ENCODE measurements at regions not wholly inside any gene's neighbourhood (a gene's known extent, or its start where the extent isn't known, plus 50 kb on each side); places are given as distances from the start of the nearest gene placed in this dataset.
"Not testable (repeated sequence)": the region's sequence is repeated elsewhere in the genome, so short reads cannot be mapped to it uniquely, and the experiment has no call there.

DNA sequence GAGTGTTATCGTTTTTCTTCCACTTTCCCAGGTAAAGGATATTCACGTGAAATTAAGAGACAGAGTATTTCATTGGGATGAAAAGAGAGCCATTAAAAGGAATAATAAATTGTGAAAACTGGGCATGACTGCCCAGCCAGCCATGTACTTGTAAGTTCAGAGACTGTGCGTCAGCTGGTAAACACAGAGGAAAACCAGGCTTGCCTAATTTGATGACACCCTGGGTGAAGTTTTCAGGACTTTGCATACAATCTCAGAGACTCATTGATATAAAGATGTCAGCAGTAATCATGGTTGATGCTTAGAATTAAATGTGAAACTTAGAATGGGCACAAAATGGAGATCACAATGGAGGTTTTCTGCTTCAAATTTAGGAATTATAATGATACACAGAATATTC lies 153.5 kb upstream of the ZEB2 start:
- no peak for DNase-seq

DNA sequence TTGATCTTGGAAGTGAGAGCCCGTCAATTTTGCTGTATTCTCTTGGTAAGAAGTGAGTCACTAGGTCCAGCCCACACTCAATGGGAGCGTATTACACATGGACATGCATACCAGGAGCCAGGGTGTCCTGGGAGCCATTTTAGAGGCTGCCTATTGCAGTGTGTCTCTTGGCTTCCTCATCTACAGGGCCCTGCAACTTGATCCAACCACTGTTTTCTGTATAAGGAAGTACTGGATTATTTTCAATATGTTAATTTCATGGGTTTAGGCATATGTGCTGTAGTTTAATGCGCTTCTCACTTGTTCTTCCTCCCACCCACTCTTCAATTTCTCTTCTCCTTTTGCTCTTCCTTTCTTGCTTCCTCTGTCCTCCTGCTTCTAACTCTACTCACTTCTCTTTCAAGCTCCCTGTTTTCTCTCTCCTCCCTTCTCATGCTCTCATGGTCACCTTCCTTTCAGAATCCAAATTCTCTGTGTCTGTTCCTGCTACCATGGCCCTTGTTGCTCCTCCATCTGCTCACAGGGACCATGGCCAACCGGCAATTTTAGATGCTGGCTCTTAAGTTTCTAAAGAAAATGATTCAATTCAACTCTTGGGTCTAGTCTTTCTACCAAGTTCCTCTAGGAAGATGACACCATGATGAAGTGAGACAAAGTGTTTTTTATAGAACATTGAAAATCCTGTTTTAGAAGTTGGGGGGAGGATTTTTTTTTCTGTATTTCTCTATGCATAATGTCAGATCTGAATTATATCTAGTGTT lies 152.0 kb upstream of the ZEB2 start:
- no peak for DNase-seq

DNA sequence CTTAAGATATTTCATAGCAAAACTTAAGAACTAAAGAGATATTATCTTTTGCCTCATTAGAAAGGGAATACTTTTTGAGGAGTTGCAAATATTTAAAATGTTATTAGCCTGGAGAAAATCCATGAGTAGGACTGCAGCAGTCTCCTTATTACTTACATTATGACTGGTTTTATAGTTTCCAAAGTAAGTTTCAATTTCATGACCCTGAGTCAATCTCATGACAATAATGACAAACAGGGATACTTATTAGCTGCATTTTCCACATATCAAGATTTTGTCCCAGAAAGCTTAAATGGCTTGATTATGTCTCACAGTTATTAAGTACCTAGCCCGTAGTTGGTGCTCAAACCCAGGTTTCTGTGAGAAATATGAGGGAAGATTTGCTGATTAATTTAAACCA lies 150.8 kb upstream of the ZEB2 start:
- no peak for DNase-seq

DNA sequence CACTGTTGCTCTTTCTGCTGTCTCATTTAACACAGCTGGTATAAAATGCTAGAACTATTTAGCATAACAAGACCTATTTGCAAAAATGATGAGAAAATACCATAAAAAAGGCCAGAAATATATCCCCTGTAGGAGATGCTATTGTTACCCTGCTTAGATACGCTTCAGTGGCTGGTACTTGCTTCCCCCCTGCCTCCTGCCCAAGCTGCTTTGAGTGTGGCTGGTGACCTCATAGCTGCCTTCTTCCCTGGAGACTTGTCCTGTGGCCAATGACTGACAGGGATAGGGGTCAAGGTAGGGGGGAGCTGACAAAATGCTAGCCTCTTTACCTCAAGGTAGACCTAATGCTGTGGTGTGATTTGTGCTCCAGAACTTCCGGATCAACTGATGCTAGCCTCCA lies 150.2 kb upstream of the ZEB2 start:
- no peak for DNase-seq

DNA sequence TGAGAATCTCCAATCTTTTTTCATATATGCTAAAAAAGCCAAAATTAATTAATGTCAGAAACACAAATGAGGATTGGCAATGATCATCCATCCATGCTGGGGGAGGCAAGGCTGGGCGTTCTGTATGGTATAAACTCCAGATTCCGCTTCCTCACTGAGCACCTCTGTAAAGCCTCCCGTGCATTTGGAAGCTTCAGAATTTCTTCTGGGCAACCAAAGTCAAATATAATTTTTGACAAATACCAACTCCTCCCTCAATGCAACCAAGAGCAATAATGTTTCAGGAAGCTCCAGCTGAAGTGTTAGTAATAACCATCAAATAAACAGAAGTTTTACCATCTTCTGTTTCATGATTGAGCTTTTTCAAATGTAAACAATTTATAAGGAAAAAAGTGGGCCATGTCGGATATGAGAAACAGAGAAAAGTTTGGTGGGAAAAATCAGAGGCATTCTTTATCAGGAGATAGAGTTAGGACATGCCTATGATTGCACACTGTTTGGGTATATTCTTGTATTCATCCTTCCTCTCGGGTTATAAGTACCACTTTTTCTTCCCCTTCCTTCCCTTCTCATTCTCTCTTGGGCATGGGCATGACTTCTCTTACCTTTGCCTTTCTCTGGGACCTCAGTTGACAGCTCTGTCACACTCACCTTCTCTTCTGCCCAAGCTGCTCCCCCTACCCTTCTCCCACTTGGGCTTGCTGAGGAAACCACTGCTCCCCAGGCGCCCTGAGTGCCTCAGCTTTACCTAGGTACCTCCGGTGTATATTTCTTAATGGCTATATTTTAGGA lies 149.5 kb upstream of the ZEB2 start:
- DNase-seq = no peak

DNA sequence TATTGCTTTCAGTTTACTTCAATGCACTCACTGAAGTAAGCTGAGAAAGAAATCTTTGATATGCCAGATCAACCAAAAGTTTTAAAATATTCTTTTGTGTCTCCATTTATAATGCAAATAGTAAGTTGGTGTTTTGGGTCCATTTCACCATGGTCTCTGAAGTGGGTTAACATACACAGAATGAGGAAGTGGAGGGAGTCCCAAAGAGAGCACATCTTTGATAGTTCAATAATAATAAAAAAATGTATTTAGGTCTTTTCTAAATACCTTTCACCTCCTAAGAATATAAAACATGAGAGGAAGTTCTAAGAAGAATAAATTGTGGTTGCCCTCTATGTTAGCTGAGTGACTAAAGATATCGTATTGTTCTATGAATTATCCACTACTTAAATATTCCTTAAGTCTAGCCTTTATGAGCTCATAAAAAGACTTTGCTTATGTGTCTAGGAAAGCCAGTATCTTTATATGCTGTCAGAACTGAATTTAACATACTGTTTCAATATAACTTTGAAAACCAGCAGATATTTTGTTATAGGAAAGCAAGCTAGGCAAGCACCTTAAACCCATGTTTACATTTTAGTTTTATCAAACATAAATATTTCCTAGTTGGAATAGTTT lies 148.7 kb upstream of the ZEB2 start:
- no peak for DNase-seq

DNA sequence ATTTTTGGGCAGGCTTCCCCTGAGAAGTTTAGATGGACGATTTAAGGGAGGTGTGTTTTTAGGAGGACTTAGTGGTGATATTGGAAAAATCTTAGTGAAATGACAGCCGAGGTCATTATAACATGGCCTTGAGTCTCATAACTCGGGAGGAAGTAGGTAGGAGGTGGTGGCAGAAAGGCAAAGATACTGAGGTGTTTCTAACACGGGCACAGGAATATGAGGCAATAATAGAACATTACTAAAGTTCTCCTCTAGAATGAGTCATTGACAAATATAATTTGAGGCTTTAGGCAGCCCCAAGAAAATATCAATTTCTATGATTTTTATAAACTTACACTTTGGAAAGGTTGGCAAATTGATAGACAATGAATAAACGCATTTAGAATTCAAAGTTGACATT lies 146.1 kb upstream of the ZEB2 start:
- no peak for DNase-seq

DNA sequence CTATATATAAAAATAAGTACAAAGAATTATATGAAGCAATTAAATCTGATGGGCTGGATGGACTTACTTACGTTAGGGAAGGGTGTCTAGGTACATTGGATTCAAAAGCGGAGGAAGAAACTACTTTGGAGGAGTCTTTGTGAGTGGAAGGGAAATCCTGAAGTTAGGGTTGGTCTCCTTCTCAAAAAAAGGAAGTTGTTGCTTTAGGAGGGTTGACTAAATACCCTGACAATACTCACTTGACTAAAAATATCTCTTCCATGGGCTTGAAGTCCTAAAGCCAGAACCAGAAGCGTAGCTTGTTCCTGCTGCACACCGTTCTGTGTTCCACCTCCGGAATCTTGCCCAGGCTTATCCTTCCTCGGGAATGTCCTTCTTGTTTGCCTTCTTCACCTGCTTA lies 143.3 kb upstream of the ZEB2 start:
- no peak for DNase-seq

DNA sequence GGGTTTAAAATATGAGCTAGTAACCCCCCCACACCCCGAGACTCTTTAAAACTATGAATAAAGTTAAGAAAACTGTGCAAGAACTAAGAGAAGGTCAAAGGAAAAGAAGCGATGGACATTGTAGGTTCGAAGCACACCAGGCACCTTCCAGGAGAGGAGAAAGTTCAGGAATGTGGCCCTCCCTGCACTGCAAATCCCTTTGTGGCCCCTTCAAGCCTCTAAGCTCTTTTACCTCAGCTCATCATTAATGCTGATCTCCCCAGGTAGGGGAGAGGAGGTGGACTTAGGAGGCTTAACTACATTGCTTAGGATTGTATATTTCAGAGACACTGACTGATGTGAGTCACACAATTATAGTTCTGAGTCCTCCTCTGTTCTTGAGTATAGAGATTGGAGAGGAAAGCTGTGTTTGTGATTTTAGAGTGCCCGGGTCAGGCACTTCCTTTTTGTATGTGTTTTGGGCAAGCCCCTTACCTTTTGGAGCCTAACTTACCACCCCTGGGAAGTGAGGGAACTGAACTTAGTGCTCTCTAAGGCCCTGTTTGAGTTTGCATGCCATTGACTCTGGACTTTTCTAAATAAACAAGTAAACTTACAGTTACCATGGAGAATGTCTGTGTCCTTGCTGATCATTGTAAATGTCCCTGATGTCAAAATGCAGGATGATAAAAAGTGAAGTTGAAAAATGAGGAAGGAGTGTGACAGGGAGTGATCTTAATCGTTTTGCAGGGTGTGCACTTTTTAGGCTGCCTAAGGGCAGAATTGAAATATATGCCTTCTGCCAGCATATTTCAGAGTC lies 140.8 kb upstream of the ZEB2 start:
- no peak for DNase-seq

DNA sequence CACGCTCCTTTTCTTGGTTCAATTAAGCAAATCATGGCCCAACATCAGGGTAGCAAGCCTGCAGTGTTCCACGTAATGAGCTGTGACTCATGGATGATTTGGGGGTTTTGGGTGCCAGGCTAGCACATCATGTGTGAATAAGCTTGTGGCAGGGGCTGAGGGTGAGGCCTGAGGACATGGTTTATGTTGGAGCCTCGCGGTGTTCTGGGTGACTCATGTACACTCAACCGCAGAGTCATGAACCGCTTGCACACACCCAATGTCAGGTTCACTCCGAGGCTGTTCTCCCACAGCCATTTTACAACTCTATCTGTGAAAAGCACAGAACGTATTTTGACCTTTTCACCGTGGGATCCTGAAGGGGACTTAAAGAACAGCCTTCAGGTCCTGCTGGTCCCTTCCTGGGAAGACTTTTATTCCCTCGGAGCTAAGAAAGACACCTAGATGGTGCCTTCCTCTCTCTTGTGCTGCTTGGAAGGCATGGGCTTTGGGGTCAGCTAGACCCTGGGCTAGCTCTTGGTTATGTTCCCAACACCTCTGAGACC lies 139.9 kb upstream of the ZEB2 start:
- DNase-seq = no peak

DNA sequence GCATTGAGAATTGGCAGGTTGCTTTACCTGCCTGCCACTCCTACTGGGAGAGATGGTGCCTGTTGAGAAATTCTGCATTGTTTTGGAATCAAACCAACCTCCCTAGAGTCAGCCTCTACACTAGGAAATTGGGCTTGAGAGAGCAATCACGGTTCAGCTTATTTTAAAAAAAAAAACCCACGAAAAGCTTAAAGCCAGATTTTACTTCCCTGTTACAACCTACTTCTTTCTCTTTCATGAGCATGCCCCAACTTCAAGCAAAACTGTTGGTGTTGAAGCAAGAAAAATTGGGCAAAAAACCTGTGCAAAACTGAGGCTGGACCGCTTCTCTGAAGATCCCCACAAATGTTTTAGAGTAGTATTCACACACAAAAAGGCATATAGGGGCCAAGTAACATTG lies 134.6 kb upstream of the ZEB2 start:
- DNase-seq = no peak

DNA sequence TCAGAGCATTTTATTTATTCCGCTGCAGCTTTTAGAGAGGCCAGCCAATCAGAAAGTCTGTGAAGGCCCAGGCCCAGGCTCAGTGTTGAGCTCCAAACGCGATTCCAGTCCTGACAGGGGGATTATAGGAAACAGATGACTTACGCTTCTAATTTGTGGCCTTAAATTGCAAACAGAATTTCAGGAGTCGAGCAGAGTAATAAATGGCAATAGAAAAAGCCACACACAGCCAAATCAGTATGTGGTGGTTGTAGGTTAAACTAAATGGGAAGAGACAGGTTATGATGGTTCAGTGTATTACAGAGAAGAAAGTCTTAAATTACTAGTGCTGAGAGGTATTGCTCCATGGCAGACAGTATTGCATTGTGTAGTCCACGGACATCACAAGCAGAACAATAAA lies 131.0 kb upstream of the ZEB2 start:
- DNase-seq = no peak

DNA sequence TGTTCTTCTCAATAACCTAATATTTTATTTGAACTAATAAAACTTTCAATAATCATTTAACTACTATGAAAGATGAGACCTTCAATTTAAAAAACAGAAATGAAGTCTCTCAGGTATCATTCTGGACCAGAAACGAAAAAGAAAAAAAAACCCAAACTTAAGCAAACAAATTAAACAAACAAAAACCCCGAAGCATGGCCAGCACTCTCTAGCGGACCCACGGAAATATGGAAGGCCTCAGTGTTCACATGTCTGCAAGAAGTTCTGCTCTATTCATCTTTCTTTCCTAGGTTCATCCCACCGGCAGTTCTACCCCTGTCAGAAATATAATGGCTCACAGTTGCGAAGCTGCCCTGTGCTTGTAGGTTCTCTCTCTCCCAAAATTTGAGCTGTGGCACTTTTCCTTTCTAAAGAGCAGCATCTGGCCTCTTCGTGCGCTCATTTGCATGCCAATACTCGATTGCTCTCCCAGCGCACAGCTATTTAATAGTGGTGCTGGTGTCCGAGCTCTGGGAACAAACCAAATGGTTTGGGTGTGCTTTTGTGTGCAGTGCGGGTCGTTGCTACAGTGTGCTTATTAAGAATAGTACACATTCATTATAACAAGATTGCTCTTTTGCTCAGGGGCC lies 129.0 kb upstream of the ZEB2 start:
- no peak for DNase-seq

DNA sequence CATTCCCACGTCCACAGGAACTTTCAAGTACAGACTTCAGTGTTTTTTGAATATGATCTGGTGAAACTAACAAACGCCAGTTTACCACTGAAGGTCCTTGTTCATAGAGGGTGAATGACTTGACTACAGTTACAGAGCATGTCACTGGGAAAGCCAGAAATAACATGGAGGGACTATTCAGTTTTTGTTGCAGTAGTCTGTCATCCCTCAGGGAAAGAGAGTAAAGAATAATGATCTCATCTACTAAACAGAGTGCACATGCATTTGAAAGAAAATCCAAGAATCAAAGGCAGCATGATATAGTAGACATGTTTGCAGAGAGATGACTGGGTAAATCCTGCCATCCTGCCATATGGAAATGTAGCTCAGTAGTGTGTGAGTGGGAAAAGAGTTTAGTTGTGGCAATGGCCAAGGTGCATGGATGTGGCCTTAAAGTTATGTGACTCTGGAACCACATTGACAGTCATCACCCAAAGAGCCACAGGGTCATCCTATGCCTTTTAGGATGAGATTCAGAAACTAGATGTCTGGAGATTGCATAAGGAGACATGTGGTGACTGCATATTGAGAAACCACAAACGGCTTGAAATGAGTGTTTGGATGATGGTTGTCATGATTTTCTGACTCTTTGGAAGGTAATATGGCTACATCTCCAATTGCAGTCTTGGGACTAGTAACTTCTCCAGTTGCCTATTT lies 125.3 kb upstream of the ZEB2 start:
- no peak for DNase-seq

DNA sequence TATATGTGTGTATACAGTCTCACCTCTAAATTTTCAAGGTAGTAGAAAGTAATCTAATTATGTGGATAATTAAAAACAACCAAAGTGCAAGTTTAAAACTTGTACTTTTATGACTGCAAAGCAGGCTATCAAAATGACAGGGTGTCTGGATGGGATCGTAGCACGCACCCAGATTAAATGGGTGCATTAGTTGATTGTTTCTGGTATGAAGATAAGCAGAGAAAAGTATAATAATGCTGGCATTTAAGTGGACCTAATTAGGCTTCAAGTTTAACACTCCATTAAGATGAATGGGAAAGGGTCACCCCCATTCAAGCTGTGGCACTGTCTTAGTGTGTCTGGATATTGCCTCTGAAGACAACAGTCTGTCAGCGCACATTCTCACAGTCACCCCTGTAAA lies 124.6 kb upstream of the ZEB2 start:
- DNase-seq = no peak

DNA sequence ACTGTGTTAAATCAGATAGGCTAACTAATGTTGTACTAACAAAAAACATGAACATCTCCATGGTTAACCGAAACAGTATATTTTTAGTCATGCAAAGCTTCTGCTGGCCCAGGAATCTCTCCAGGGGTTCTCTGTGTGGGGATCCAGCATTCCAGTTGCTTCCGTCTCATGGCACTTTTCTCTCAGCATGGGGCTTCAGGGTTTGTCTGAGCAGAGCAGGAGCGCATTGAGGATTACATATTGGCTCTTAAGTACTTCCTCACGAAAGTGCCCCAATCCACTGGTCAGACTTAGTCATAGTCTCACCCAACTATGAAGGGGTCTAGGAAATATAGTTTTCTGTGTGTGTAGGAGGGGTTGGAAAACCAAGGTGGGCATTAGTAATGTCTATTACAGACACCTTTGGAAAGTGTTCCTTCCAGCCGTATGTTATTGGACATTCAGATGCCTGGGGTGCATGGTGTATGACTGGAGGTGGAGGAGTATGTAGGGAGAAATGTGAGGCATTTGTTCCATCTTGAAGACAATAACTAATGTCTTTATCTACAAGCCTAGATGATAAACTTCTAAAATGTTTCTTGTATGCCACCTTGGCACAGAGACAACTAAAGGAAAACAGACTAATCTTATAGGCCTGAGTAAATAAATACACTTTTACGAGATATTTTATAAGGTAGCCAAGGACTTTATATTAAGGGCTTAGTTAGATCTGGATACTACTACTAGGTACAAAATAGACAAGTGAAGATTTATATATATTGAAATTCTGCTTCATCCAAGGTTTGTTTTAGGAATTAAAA lies 123.8 kb upstream of the ZEB2 start:
- no peak for DNase-seq

DNA sequence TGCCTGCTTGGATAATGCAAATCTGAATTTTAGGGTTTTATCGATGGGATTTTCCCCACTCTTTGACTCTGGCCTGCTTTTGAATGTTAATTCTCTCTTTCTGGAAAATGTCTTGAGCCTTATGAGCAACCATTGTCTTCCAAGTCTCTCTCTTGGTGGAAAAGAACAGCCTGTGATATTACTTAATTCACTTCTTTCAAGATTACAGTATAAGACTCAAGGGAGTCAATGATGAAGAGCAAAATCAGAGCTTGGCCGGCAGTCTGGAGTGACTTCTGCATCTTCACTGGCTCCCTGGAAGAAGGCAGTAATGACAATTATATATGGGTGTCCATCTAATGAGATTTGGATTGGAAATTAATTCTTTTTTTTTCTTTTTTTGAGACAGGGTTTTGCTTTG lies 122.9 kb upstream of the ZEB2 start:
- DNase-seq = no peak

DNA sequence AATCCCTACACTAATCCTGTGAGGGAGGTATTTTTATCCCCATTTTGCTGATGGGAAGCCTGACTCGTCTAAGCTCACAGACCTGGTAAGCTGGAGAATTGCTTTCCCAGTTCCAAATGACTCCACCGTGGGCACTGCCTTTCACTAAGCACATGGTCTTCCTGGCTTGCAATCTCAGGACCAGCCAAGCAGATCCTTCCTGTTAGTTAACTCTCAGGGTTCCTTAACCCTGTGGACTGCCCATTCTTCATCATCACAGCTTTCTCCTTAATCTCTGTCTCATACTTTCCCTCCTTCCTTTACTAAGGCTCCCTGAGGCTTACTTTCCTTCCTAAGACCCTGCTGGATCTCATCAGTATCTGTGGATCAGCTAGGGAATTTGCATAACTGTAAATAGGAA lies 122.2 kb upstream of the ZEB2 start:
- DNase-seq = no peak

DNA sequence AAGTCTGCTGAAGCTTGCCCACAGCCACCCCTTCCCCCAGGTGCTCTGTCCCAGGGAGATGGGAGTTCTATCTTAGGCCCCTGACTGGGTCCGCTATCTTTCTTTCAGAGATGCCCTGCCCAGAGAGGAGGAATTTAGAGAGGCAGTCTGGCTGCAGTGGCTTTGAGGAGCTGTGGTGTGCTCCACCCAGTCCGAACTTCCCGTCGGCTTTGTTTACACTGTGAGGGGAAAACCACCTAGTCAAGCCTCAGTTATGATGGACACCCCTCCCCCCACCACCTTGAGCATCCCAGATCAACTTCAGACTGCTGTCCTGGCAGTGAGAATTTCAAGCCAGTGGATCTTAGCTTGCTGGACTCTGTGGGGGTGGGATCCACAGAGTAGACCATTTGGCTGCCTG lies 118.3 kb upstream of the ZEB2 start:
- not testable (repeated sequence) for DNase-seq

DNA sequence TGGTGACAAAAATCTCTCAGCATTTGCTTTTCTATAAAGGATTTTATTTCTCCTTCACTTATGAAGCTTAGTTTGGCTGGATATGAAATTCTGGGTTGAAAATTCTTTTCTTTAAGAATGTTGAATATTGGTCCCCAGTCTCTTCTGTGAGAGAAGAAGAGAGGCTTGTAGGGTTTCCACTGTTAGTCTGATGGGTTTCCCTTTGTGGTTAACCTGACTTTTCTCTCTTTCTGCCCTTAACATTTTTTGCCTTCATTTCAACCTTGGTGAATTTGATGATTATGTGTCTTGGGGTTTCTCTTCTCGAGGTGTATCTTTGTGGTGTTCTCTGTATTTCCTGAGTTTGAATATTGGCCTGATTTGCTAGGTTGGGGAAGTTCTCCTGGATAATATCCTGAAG lies 116.9 kb upstream of the ZEB2 start:
- not testable (repeated sequence) for DNase-seq

DNA sequence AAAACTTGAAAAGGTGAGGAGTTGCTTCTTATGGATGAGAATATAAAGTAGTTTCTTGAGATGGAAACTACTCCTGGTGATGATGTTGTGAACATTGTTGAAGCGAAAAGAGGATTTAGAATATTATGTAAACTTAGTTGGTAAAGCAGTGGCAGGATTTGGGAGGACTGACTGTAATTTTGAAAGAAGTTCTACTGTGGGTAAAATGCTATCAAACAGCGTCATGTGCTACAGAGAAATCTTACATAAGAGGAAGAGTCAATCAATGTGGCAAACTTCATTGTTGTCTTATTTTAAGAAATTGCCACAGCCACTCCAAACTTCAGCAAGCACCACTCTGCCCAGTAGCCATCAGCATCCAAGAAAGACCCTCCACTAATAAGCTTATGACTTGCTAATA lies 112.9 kb upstream of the ZEB2 start:
- no peak for DNase-seq
